Left lung (tissue), 4 donors: ENCODE measurements at regions not wholly inside any gene's neighbourhood (a gene's known extent, or its start where the extent isn't known, plus 50 kb on each side); places are given as distances from the start of the nearest gene placed in this dataset.
"Not testable (repeated sequence)": the region's sequence is repeated elsewhere in the genome, so short reads cannot be mapped to it uniquely, and the experiment has no call there.

Source experiments
- ATAC-seq: fragments of 200-7000 bp; cut with Tn5 transposase; one replicate; pipeline ENCODE4 v1.9.1; 2020; ENCODE audit warnings: moderate library complexity
- DNase-seq, 4 donors: peaks; one replicate each; pipeline ENCODE4 v3.0.0-alpha.2; 2013 to 2020
- H3K27ac ChIP-seq, 2 donors: fragments of 200-600 bp; sonication (generic) in 1 of 2; one replicate each; pipeline versions ENCODE4 v1.5.0 to v1.8.0; 2020 to 2021
- H3K27me3 ChIP-seq, 2 donors: fragments of 200-600 bp; sonication (generic) in 1 of 2; one replicate each; pipeline versions ENCODE4 v1.5.0 to v1.8.0; 2020 to 2021
- H3K36me3 ChIP-seq, 2 donors: fragments of 200-600 bp; sonication (generic) in 1 of 2; one replicate each; pipeline versions ENCODE4 v1.5.0 to v1.8.0; 2020 to 2021
- H3K4me1 ChIP-seq, 2 donors: fragments of 200-600 bp; one replicate each; pipeline ENCODE4 v1.8.0; 2021
- H3K4me3 ChIP-seq, 2 donors: fragments of 200-600 bp; sonication (generic) in 1 of 2; one replicate each; pipeline versions ENCODE4 v1.5.0 to v1.8.0; 2020 to 2021; ENCODE audit warnings: mild to moderate bottlenecking in 1 of 2
- H3K9me3 ChIP-seq, 2 donors: fragments of 200-600 bp; sonication (generic) in 1 of 2; one replicate each; pipeline versions ENCODE4 v1.5.0 to v1.8.0; 2020 to 2021
- intact Hi-C, 2 donors: fragments of 100-400 bp; cut with DNase I; formaldehyde crosslinking; loops; one replicate each; pipeline versions ENCODE4 v1.11.2 to v1.14.2; 2022
- TF ChIP-seq, protein P1 (sequence below), 2 donors: fragments of 200-600 bp; sonication (generic) in 1 of 2; IDR thresholded peaks; one replicate each; pipeline versions ENCODE4 v1.5.0 to v1.8.0; 2021; ENCODE audit warnings: antibody characterized with exemption in 2 of 2
- donor health status: DM: no; HTN: yes; CAD: no.
- donor health status: DM: no; HTN: no; CAD: no.

DNA sequence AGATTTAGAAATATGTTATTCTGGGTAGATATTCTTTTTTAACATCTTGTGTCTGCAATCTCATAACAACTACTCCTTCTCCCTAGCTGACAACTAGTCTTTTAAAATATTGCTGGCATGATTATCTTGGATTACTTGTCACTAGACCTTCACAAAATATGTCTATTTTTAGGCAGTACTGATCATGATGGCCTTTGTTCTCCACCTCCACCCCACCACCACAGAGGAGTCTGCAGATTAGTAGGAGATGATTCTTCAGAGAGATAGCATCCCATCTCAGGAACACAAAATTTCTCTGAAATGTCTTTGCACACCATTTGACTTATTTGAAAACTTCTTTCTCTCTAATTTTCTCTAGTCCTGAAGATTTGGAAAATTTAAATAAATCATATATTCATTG, 338.1 kb upstream of the SPHKAP start:
- DNase-seq (no peak), ATAC-seq (no peak)
- Histone ChIP-seq H3K4me3 (no peak overlapping the region), H3K27ac (no peak overlapping the region), H3K27me3 (no peaks in the 10 kb centered on the region), H3K9me3 (peaks cover 0 to 17% of the 10 kb centered on the region in 2 donors), H3K36me3 (no peaks in the 10 kb centered on the region), H3K4me1 (no peaks in the 10 kb centered on the region)
- TF ChIP-seq, protein P1, sequence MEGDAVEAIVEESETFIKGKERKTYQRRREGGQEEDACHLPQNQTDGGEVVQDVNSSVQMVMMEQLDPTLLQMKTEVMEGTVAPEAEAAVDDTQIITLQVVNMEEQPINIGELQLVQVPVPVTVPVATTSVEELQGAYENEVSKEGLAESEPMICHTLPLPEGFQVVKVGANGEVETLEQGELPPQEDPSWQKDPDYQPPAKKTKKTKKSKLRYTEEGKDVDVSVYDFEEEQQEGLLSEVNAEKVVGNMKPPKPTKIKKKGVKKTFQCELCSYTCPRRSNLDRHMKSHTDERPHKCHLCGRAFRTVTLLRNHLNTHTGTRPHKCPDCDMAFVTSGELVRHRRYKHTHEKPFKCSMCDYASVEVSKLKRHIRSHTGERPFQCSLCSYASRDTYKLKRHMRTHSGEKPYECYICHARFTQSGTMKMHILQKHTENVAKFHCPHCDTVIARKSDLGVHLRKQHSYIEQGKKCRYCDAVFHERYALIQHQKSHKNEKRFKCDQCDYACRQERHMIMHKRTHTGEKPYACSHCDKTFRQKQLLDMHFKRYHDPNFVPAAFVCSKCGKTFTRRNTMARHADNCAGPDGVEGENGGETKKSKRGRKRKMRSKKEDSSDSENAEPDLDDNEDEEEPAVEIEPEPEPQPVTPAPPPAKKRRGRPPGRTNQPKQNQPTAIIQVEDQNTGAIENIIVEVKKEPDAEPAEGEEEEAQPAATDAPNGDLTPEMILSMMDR (IDR thresholded peaks at IDR 0.05): no peak
- intact Hi-C loops: no loop called here

DNA sequence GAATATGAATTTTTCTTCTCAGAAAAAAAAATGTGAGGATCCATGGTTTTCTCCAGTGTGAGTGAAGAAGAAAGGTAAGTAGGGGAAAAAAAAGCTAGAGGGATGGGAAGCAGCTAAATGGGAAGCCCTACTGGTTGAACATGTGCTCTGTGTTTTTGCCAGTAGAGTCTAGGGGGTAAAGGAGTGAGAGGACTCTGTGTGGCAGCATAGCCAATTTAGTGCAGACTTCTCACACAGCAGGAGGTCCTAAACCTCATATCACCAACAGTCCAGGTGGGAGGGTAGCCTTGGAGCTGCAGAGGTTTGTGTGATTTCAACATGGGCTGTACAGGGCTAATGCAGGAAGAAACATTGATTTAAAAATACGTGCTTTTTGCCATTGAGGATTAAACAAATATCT, 334.5 kb upstream of the SPHKAP start:
- intact Hi-C loops: no loop called here
- ATAC-seq: no peak
- no peak overlapping the region for H3K4me3 ChIP-seq
- no peaks in the 10 kb centered on the region for H3K4me1 ChIP-seq
- no peak overlapping the region for H3K27ac ChIP-seq
- DNase-seq: no peak
- TF ChIP-seq, protein P1 (IDR thresholded peaks at IDR 0.05): no peak
- no peaks in the 10 kb centered on the region for H3K36me3 ChIP-seq
- no peaks in the 10 kb centered on the region for H3K27me3 ChIP-seq
- H3K9me3 ChIP-seq: peaks cover 0 to 5% of the 10 kb centered on the region in 2 donors

DNA sequence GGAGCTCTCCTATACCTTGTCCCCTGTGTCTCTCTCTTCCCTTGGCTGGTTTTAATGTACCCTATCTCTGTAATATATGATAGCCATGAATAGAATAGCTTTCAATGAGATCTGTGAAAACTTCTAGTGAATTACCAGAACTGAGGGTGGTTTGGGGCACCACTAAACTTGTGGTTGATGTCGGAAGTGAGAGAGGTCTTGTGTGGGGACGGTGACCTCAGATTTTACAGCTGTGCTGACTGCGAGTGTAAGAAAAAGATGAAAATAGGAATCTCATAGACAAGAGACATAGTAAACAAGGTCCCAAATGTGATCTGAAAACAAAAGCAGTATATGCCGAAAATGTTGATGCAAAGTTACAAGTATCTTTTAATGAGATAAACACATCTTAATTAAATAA, 332.0 kb upstream of the SPHKAP start:
- ATAC-seq, H3K4me3 ChIP-seq, H3K9me3 ChIP-seq, H3K36me3 ChIP-seq, DNase-seq, H3K27ac ChIP-seq, H3K27me3 ChIP-seq, H3K4me1 ChIP-seq, intact Hi-C loops: not testable (repeated sequence)

GRCh38 chr2:228509021-228509420, 327.5 kb upstream of the SPHKAP start:
- Histone ChIP-seq H3K9me3 (peaks cover 0 to 6% of the 10 kb centered on the region in 2 donors), H3K4me3 (no peak overlapping the region), H3K4me1 (no peaks in the 10 kb centered on the region), H3K36me3 (no peaks in the 10 kb centered on the region), H3K27ac (no peak overlapping the region), H3K27me3 (no peaks in the 10 kb centered on the region)
- intact Hi-C loops: no loop called here
- TF ChIP-seq, protein P1 (IDR thresholded peaks at IDR 0.05): no peak
- DNase-seq (peak in 1 of 4 donors; percentile 23), ATAC-seq (no peak)

GRCh38 chr2:228507870-228508269, 326.4 kb upstream of the SPHKAP start:
- TF ChIP-seq, protein P1 (IDR thresholded peaks at IDR 0.05): no peak
- no peaks in the 10 kb centered on the region for H3K36me3 ChIP-seq
- H3K9me3 ChIP-seq: peaks cover 0 to 3% of the 10 kb centered on the region in 2 donors
- H3K27ac ChIP-seq: no peak overlapping the region
- H3K4me3 ChIP-seq: no peak overlapping the region
- H3K4me1 ChIP-seq: no peaks in the 10 kb centered on the region
- no peak for ATAC-seq
- peak in 1 of 4 donors; percentile 10 for DNase-seq
- H3K27me3 ChIP-seq: no peaks in the 10 kb centered on the region
- intact Hi-C loops: no loop called here

DNA sequence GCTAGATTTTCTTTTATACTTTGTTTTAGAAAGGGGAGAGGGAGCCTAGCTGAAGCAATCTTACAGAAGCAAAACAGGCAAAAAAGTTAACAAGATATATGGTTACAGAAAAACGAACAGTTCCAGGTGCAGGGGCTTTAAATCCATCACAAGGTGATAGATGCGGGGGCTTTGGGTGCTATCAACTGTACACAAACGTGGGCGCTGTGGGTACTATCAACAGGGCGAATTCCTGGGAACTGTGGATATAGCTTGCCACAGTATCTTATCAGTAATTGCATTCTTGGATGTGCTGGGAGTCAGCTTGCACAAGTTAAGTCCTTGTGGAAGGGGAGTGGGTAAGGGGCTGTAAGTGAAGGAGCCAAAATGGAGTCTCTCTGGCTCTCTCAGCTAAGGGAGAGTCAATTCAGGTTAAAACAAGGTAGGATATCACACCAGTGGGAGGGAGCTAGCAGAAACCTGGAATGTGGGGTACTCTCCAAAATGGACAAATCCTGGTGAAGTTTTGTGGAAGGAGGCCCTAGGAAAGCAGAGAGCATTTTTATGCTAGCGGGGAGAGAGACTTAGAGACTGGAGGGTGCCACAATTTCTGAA, 325.8 kb upstream of the SPHKAP start:
- no peak for ATAC-seq
- intact Hi-C loops: no loop called here
- Histone ChIP-seq H3K9me3 (peaks cover 0 to 2% of the 10 kb centered on the region in 2 donors), H3K36me3 (no peaks in the 10 kb centered on the region), H3K27ac (no peak overlapping the region), H3K27me3 (no peaks in the 10 kb centered on the region), H3K4me3 (no peak overlapping the region), H3K4me1 (no peaks in the 10 kb centered on the region)
- DNase-seq: no peak
- TF ChIP-seq, protein P1 (IDR thresholded peaks at IDR 0.05): no peak
